GM18870 (cell line): ENCODE measurements at regions not wholly inside any gene's neighbourhood (a gene's known extent, or its start where the extent isn't known, plus 50 kb on each side); places are given as distances from the start of the nearest gene placed in this dataset.
"Not testable (repeated sequence)": the region's sequence is repeated elsewhere in the genome, so short reads cannot be mapped to it uniquely, and the experiment has no call there.

Experiments
- ATAC-seq: cut with Tn5 transposase; IDR thresholded peaks from one replicate; pipeline ENCODE4 v1.9.1; 2021; ENCODE audit warnings: moderate library complexity; ENCODE audit not compliant: unreplicated experiment

- no peak for ATAC-seq
Observed at GRCh38 chr2:241999184-241999583, 129.7 kb downstream of the RTP5 start.

- ATAC-seq = no peak
Observed at GRCh38 chr2:242001853-242002252, 132.3 kb downstream of the RTP5 start.

- ATAC-seq = no peak
Observed at GRCh38 chr2:242002944-242003343, 133.4 kb downstream of the RTP5 start.

- no peak for ATAC-seq
Observed at GRCh38 chr2:242004223-242004901, 134.8 kb downstream of the RTP5 start.

- no peak for ATAC-seq
Observed at GRCh38 chr2:242004902-242005230, 135.3 kb downstream of the RTP5 start.

- ATAC-seq = not testable (repeated sequence)
Observed at GRCh38 chr2:242006091-242006634, 136.6 kb downstream of the RTP5 start.

GRCh38 chr2:242008908-242009307 is 139.4 kb downstream of the RTP5 start:
- ATAC-seq = not testable (repeated sequence)

GRCh38 chr2:242009846-242010245 is 140.3 kb downstream of the RTP5 start:
- ATAC-seq = not testable (repeated sequence)

- ATAC-seq = not testable (repeated sequence)
Observed at GRCh38 chr2:242010252-242011166, 141.0 kb downstream of the RTP5 start.

GRCh38 chr2:242011167-242011513 is 141.6 kb downstream of the RTP5 start:
- no peak for ATAC-seq

- ATAC-seq = no peak
Observed at GRCh38 chr2:242011516-242011915, 142.0 kb downstream of the RTP5 start.

GRCh38 chr2:242011991-242012764 is 142.6 kb downstream of the RTP5 start:
- no peak for ATAC-seq

- no peak for ATAC-seq
Observed at GRCh38 chr2:242012956-242013764, 143.6 kb downstream of the RTP5 start.

GRCh38 chr2:242013771-242014170 is 144.2 kb downstream of the RTP5 start:
- no peak for ATAC-seq

GRCh38 chr2:242015108-242016065 is 145.9 kb downstream of the RTP5 start:
- ATAC-seq = no peak

GRCh38 chr2:242017086-242017485 is 147.6 kb downstream of the RTP5 start:
- no peak for ATAC-seq

- ATAC-seq = not testable (repeated sequence)
Observed at GRCh38 chr2:242018416-242018815, 148.9 kb downstream of the RTP5 start.

GRCh38 chr2:242019344-242019743 is 149.8 kb downstream of the RTP5 start:
- no peak for ATAC-seq
